HG03025 (cell line): ENCODE measurements at regions not wholly inside any gene's neighbourhood (a gene's known extent, or its start where the extent isn't known, plus 50 kb on each side); places are given as distances from the start of the nearest gene placed in this dataset.

Experiments used
- ATAC-seq: cut with Tn5 transposase; IDR thresholded peaks from one replicate; pipeline ENCODE4 v1.9.1; 2021; ENCODE audit warnings: mild to moderate bottlenecking, moderate library complexity; ENCODE audit not compliant: unreplicated experiment, low FRiP score

GRCh38 chr5:173557123-173557903 lies 59.1 kb downstream of the BOD1 start:
- no peak for ATAC-seq

- ATAC-seq: no peak
These were observed 60.1 kb downstream of the BOD1 start for GRCh38 chr5:173556142-173557028.

GRCh38 chr5:173554989-173555705 lies 61.3 kb downstream of the BOD1 start:
- no peak for ATAC-seq

DNA sequence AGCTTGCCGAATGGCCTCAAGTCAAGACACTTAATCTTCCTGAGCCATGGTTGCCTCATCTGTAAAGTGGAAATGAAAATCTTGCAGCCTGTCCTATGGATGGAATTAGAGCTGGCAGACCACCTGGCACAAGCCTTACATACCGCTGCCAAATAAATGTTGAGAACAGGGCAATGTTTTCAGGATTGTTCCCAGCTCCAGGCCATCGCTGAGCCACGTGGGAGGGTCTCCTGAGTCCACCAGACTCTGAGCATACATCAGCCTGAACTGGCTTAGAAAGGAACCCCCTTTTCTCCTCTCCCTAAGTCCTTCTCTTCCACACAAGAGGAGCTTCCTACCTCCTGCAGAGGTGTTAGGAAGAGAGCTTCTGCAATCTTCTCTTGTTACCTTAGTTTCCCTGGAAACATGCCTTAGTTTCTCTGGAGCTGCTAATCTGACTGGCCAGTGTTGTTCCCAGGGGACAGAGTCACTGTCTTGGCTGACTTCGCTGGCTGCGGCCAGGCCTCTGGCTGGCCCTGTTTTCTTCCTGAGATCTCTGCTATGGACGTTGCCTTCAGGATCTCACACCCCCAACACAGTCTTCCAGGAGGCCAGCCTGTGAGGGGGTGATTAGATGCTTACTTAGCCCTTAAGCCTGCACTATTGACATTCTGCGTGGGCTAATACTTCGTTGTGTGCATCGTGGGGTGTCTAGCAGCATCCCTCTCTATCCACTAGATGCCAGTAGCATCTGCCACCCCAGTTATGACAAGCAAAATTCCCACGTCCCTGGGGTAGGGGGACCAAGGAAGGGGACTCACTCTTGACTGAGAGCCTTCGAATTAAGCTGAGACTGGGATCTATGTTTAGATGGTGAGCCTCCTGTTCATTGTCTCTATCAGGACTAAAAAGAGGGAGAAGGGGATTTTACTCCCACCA lies 62.2 kb downstream of the BOD1 start:
- no peak for ATAC-seq

DNA sequence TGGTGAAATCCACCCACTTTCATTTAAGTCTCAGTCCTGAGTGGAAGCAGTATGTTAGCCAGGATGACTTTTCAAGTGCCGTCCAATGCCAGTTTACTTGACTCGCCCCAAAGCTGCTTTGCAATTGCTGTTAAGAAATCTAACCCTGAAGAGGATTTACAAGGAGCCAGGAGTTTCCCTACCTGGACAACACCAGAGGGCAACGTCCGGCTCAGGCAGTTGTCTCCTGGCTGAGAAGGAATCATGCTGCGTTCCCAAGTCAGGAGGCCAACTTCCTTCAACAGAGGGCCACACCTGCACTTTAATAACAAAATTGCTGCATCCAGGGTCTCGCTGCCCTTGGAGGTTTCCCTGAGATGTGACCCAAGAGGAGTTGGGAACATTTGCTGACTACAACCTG lies 65.8 kb downstream of the BOD1 start:
- no peak for ATAC-seq

DNA sequence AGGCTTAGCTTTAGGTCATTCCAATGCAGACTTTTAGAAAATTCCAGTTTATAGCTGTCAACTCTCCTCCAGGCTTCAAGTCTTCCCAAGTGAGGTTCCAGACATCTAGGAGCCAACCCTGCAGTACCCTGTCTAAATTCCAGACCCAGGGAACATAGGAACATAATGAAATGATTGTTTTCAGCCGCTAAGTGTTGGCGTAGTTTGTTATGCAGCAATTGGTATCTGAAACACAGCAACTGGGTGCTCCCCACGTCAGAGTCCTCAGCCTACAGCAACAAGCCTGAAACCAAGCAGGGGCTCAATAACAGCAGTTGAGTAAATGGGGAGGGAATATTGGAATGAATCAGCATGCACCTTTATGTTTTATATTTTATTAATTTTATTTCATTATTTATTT lies 66.8 kb downstream of the BOD1 start:
- ATAC-seq: no peak

GRCh38 chr5:173547579-173547978 lies 68.9 kb downstream of the BOD1 start:
- peak; percentile 61 for ATAC-seq

DNA sequence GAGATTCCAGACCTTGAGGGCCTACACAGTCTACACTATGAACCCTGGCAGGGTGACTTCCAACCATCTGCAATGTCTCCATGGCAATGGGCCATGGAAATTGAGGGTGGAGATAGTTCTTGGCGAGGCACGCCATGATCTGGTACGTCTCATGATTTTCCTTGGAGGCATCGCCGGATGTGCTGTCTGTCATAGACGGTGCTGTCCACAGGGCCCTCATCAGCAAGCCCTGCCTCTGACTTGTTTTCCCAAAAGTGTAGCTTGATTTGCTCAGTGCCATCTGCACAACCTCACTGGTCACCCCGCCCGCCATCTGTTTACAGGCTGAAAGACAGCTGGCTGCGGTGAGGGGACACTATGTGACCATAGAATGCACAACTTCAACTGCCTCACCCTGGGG lies 73.5 kb downstream of the BOD1 start:
- no peak for ATAC-seq

DNA sequence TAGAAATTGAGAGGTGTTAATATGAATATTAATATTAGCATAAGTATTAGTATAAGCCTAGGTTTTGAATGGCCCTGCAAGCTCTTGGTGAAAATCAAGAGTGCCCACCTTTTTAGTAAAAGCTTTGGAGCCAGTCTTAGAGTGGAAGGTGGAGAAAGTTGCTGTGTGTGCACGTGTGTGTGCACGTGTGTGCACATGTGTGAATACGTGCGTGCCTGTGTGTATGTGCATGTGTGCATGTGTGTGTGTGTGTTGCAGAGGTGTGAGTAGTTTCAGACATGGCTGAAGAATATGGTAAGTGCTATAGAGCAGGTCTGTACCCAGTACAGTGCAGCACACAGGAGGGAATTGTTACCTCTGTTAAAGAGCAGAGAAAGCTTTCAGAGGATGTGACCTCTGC lies 74.3 kb downstream of the BOD1 start:
- no peak for ATAC-seq

GRCh38 chr5:173538654-173539053 lies 77.8 kb downstream of the BOD1 start:
- no peak for ATAC-seq

GRCh38 chr5:173538018-173538417 lies 78.4 kb downstream of the BOD1 start:
- ATAC-seq: no peak

- no peak for ATAC-seq
These were observed 79.2 kb downstream of the BOD1 start for GRCh38 chr5:173537228-173537627.

DNA sequence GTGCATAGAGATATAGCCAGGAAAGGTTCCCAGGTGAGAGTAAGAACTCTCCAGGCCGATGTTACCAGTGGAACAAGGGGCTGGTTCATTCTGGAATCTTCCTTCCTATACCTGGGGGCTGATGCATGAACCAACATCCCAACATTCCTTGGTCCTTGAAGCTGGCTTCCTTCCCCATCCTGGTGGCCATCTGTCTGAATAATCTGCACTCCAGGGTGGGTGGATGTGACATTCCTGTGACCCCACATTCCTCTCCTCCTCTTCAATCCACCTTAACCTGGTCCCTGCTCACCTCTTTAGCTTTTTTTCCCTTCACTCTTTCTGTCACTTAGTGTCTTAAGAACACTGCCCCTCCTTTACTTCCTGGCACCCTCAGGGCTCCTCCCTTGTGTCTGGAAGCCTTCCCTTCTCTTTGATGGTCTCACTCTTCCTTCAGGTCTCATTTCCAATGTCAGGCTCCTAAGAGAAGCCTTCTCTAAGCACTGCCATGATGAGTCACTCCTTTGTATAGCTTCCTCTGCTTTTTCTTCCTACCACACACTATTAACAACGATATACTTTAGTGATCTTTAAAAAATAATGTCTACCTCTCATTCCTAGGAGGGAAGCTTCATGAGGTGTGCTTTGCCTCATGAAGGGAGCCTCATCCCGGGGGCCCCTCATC lies 80.3 kb downstream of the BOD1 start:
- no peak for ATAC-seq

DNA sequence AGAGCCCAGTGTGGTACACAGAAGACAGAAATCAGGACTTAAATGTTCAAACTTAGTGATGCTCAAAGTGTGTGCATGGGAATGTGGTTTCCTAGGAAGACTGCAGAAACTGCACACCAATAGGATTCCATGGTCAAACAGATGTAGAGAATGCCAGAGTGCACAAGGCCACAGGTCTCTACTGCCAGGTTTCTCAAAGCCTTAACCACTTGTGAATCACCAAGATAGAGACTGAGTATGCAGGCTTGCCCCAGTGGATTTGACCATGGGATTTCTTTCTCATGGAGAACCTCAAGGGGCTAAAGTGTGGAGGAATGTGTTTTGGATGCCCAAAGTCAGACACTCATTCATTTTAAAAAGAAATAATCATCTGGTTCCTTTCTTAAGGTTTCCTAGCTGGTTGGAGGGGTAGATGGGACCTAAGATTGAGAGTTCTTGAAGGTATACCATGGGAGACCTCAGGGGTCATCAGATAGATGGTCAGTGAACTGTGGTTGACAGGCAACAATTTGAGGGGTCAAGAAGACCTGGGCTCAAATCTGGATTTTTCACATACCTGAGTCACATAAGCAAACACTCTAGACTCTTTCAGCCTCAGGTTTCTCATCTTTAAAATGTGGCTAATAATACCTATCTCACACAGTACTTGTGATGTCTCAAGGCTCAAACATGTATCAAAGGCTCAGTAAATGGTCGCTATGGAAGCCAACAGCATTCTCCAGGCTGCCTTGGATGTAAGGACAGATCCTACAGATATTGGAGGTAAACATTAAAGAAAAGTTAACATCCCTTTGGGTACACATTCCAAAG lies 81.1 kb downstream of the BOD1 start:
- ATAC-seq: no peak

GRCh38 chr5:173534664-173535063 lies 81.8 kb downstream of the BOD1 start:
- no peak for ATAC-seq

- ATAC-seq: no peak
These were observed 82.4 kb downstream of the BOD1 start for GRCh38 chr5:173534031-173534430.

DNA sequence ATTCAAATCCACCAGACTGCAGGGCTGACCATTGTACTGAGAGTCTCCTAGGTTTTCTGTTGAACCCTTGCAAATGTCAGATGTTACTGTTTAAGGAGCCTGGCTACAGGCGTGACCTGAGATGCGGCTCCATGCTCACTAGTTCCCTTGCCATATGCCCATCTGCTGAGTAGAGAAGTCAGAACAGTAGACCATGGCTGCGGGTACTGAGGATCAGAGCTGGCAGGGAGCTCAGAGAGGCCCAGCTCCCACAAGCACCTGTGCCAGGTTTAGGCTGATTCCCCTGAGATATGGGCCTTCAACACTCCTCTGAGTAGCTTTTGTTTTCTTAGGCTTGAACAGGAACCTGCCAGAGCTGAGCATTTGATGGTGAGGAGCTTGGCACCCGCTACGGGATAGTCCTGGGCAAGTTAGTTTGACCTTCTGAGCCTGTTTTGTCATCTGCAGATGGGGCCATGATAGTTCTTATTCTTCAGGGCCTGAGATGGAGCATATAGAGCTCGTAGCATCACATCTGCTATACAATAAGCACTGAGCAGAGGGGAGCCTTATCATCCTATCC lies 83.7 kb downstream of the BOD1 start:
- ATAC-seq: no peak

DNA sequence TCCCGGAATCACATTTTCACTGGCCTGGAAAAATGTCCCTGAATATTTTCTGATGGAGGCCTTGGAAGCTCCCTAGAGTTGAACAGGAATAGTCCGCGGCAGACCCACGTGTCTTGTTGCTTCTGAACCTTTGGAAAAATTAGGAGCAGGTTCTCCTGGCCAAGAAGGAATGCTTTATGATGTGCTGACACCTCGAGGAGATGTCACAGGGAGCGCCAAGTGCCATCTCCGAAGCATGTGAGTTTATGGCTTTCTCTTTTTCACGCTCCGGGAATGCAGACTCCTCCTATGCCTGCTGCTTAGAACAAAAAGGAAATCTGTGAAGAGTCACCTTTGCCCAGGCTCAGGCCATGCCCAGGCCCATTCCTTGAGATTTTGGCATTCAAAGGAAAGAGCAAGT lies 84.6 kb downstream of the BOD1 start:
- no peak for ATAC-seq
